H9 (cell line): ENCODE measurements at regions not wholly inside any gene's neighbourhood (a gene's known extent, or its start where the extent isn't known, plus 50 kb on each side); places are given as distances from the start of the nearest gene placed in this dataset.

ENCODE experiments used
- DNase-seq: peaks from one replicate; pipeline ENCODE4 v3.0.0-alpha.2; 2017
- H2AFZ ChIP-seq: one replicate; pipeline ENCODE4 v1.6.1; 2013; ENCODE audit warnings: mild to moderate bottlenecking, low read length, control low read depth, moderate library complexity
- H2AK5ac ChIP-seq: 2 replicates; pipeline ENCODE4 v1.6.1; 2013; ENCODE audit warnings: low read length, control low read depth, mixed read lengths; ENCODE audit not compliant: insufficient read length
- H2BK120ac ChIP-seq: one replicate; pipeline ENCODE4 v1.6.1; 2013; ENCODE audit warnings: low read depth, mild to moderate bottlenecking, low read length, control low read depth, inconsistent platforms; ENCODE audit not compliant: poor library complexity, severe bottlenecking
- H2BK12ac ChIP-seq: 2 replicates; pipeline ENCODE4 v1.6.1; 2013; ENCODE audit warnings: low read length, control low read depth, mixed read lengths, low read depth; ENCODE audit not compliant: insufficient read length
- H2BK15ac ChIP-seq: 2 replicates; pipeline ENCODE4 v1.6.1; 2013; ENCODE audit warnings: low read depth, low read length, control low read depth
- H2BK20ac ChIP-seq: one replicate; pipeline ENCODE4 v1.6.1; 2013; ENCODE audit warnings: low read depth, mild to moderate bottlenecking, low read length, control low read depth, inconsistent platforms; ENCODE audit not compliant: poor library complexity, severe bottlenecking
- H2BK5ac ChIP-seq: 2 replicates; pipeline ENCODE4 v1.6.1; 2013; ENCODE audit warnings: low read length, control low read depth, mixed read lengths; ENCODE audit not compliant: insufficient read length
- H3K14ac ChIP-seq: 2 replicates; pipeline ENCODE4 v1.6.1; 2013; ENCODE audit warnings: low read length, control low read depth; ENCODE audit not compliant: insufficient read depth
- H3K18ac ChIP-seq: 2 replicates; pipeline ENCODE4 v1.6.1; 2013; ENCODE audit warnings: low read depth, mild to moderate bottlenecking, mixed read lengths, low read length, control low read depth; ENCODE audit not compliant: insufficient read length
- H3K23ac ChIP-seq: 2 replicates; pipeline ENCODE4 v1.6.1; 2013; ENCODE audit warnings: low read length, control low read depth, mixed read lengths, low read depth; ENCODE audit not compliant: insufficient read length
- H3K23me2 ChIP-seq: 2 replicates; pipeline ENCODE4 v1.6.1; 2013; ENCODE audit warnings: low read depth, mild to moderate bottlenecking, mixed read lengths, low read length, control low read depth; ENCODE audit not compliant: insufficient read length, poor library complexity, severe bottlenecking
- H3K27ac ChIP-seq: 2 replicates; pipeline ENCODE4 v1.5.1; 2013; ENCODE audit warnings: low read length, control low read depth, mixed read lengths, low read depth; ENCODE audit not compliant: insufficient read length
- H3K27me3 ChIP-seq: 2 replicates; pipeline ENCODE4 v1.6.1; 2013; ENCODE audit warnings: low read length, control low read depth, inconsistent platforms; ENCODE audit not compliant: insufficient read depth
- H3K4ac ChIP-seq: 2 replicates; pipeline ENCODE4 v1.6.1; 2013; ENCODE audit warnings: low read depth, mild to moderate bottlenecking, control low read depth, inconsistent platforms, low read length, moderate library complexity
- H3K4me1 ChIP-seq: 2 replicates; pipeline ENCODE4 v1.6.1; 2013; ENCODE audit warnings: low read length, control low read depth, inconsistent platforms; ENCODE audit not compliant: insufficient read depth
- H3K4me2 ChIP-seq: 2 replicates; pipeline ENCODE4 v1.6.1; 2013; ENCODE audit warnings: low read length, control low read depth, mixed read lengths; ENCODE audit not compliant: insufficient read length, insufficient read depth
- H3K56ac ChIP-seq: 2 replicates; pipeline ENCODE4 v1.6.1; 2013; ENCODE audit warnings: low read depth, mild to moderate bottlenecking, mixed read lengths, low read length, control low read depth; ENCODE audit not compliant: insufficient read length
- H3K79me1 ChIP-seq: 2 replicates; pipeline ENCODE4 v1.6.1; 2013; ENCODE audit warnings: low read depth, mild to moderate bottlenecking, moderate library complexity, low read length, control low read depth, inconsistent platforms; ENCODE audit not compliant: insufficient read depth, poor library complexity, severe bottlenecking
- H3K79me2 ChIP-seq: 2 replicates; pipeline ENCODE4 v1.6.1; 2013; ENCODE audit warnings: low read length, control low read depth, inconsistent platforms; ENCODE audit not compliant: insufficient read depth
- H3K9ac ChIP-seq: 2 replicates; pipeline ENCODE4 v1.6.1; 2013; ENCODE audit warnings: low read length, control low read depth, mixed read lengths; ENCODE audit not compliant: insufficient read length; ENCODE audit errors: extremely low read depth
- H3K9me3 ChIP-seq: one replicate; pipeline ENCODE4 v1.6.1; 2013; ENCODE audit warnings: low read depth, low read length, inconsistent platforms; ENCODE audit not compliant: control insufficient read depth
- H3T11ph ChIP-seq: one replicate; pipeline ENCODE4 v1.6.1; 2013; ENCODE audit warnings: mild to moderate bottlenecking, low read length, control low read depth, inconsistent platforms
- H4K20me1 ChIP-seq: one replicate; pipeline ENCODE4 v1.6.1; 2013; ENCODE audit not compliant: control insufficient read depth, insufficient read length, insufficient read depth
- H4K5ac ChIP-seq: 2 replicates; pipeline ENCODE4 v1.6.1; 2013; ENCODE audit warnings: low read depth, mild to moderate bottlenecking, mixed read lengths, low read length, control low read depth; ENCODE audit not compliant: insufficient read length
- H4K8ac ChIP-seq: replicated peaks from 2 replicates; pipeline ENCODE4 v1.6.1; 2013; ENCODE audit warnings: low read length, control low read depth, mixed read lengths, low read depth; ENCODE audit not compliant: insufficient read length
- H4K91ac ChIP-seq: 2 replicates; pipeline ENCODE4 v1.6.1; 2013; ENCODE audit warnings: low read depth, mild to moderate bottlenecking, moderate library complexity, mixed read lengths, low read length, control low read depth; ENCODE audit not compliant: insufficient read length
- H3K27ac Mint-ChIP-seq, 3 experiments: 2 replicates in 2 of 3; 3 replicates in 1 of 3; pipeline ENCODE4 v1.8.0; 2020 to 2021; ENCODE audit warnings: mixed read lengths in 3 of 3, mild to moderate bottlenecking in 1 of 3, moderate library complexity in 1 of 3
- H3K27me3 Mint-ChIP-seq: 2 replicates; pipeline ENCODE4 v1.8.0; 2021; ENCODE audit warnings: low read depth, mild to moderate bottlenecking, moderate library complexity, mixed read lengths
- H3K36me3 Mint-ChIP-seq, 3 experiments: 2 replicates in 2 of 3; 3 replicates in 1 of 3; pipeline ENCODE4 v1.8.0; 2020 to 2021; ENCODE audit warnings: low read depth in 3 of 3, mixed read lengths in 3 of 3; ENCODE audit not compliant: insufficient read depth in 1 of 3
- H3K4me1 Mint-ChIP-seq, 2 experiments: 2 replicates each; pipeline ENCODE4 v1.8.0; 2020; ENCODE audit warnings: mixed read lengths in 2 of 2
- H3K4me3 Mint-ChIP-seq, 2 experiments: 2 replicates in 1 of 2; 3 replicates in 1 of 2; pipeline ENCODE4 v1.8.0; 2020 to 2021; ENCODE audit warnings: mild to moderate bottlenecking in 2 of 2, mixed read lengths in 2 of 2, moderate library complexity in 1 of 2
- H3K9me3 Mint-ChIP-seq, 2 experiments: 2 replicates in 1 of 2; 3 replicates in 1 of 2; pipeline ENCODE4 v1.8.0; 2020; ENCODE audit warnings: mild to moderate bottlenecking in 2 of 2, mixed read lengths in 2 of 2, moderate library complexity in 1 of 2
- WGBS: extraction: QIAGEN DNeasy Blood & Tissue Kit; methylation state at CpG from one replicate; pipeline ENCODE4 v1.1.7; 2013; ENCODE audit warnings: missing lambda C conversion rate, low lambda C conversion rate, mixed read lengths; ENCODE audit not compliant: insufficient read length; ENCODE audit errors: extremely low coverage; 5-methylcytosine and 5-hydroxymethylcytosine counted together
- TF ChIP-seq, protein P1 (sequence below): fragments of 200-600 bp; sonication (generic); conservative IDR thresholded peaks from 3 replicates; pipeline ENCODE4 v1.8.0; 2021; ENCODE audit warnings: antibody characterized with exemption, mild to moderate bottlenecking

DNA sequence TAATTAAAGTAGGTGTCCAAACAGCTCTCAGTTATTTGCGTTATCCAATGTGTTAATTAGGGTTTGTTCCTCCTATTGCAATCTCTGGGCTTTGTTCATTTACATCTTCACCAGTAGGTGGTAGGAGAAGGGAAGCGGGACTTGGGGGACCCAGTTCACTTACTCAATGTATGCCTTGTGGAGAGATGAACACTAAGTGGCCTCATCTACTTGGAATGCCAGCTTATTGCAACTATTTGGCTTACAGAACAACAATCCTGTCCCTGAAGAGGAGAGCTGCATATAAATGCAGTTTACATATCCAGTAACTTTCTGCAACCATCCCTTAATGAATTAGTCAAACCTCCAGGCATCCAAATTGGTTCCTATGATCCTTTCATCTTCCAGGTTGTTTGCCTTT is 417.1 kb upstream of the CCDC196 start:
- Histone ChIP-seq H3K4ac (no peak overlapping the region), H3K56ac (no peak overlapping the region), H2BK120ac (no peak overlapping the region), H4K5ac (no peak overlapping the region), H3K79me1 (no peaks in the 10 kb centered on the region), H3K27me3 (no peaks in the 10 kb centered on the region), H2BK20ac (no peak overlapping the region), H3K23me2 (no peaks in the 10 kb centered on the region), H3K14ac (no peak overlapping the region), H3K9ac (no peak overlapping the region), H3K9me3 (no peaks in the 10 kb centered on the region), H4K20me1 (no peaks in the 10 kb centered on the region), H3K23ac (no peak overlapping the region), H3K4me2 (no peak overlapping the region), H2AFZ (no peak overlapping the region), H3T11ph (no peak overlapping the region), H3K4me1 (no peaks in the 10 kb centered on the region), H2AK5ac (no peak overlapping the region), H4K8ac (no peak overlapping the region), H3K27ac (no peak overlapping the region), H4K91ac (no peak overlapping the region), H2BK12ac (no peak overlapping the region), H3K79me2 (no peaks in the 10 kb centered on the region), H2BK5ac (no peak overlapping the region), H3K18ac (no peak overlapping the region), H2BK15ac (no peak overlapping the region)
- no CpG with 5 or more reads among the region's 2 CpGs for WGBS
- Mint-ChIP-seq H3K36me3 (no peaks in the 10 kb centered on the region; a peak in 1 of 7 replicates), H3K4me3 (no peak overlapping the region), H3K9me3 (no peaks in the 10 kb centered on the region; a peak in 1 of 5 replicates), H3K27ac (no peak overlapping the region), H3K27me3 (peaks cover 6% of the 10 kb centered on the region; the same call in 1 of the 2 replicates), H3K4me1 (peaks cover 26 to 32% of the 10 kb centered on the region in 2 experiments)
- no peak for DNase-seq
- TF ChIP-seq, protein P1, sequence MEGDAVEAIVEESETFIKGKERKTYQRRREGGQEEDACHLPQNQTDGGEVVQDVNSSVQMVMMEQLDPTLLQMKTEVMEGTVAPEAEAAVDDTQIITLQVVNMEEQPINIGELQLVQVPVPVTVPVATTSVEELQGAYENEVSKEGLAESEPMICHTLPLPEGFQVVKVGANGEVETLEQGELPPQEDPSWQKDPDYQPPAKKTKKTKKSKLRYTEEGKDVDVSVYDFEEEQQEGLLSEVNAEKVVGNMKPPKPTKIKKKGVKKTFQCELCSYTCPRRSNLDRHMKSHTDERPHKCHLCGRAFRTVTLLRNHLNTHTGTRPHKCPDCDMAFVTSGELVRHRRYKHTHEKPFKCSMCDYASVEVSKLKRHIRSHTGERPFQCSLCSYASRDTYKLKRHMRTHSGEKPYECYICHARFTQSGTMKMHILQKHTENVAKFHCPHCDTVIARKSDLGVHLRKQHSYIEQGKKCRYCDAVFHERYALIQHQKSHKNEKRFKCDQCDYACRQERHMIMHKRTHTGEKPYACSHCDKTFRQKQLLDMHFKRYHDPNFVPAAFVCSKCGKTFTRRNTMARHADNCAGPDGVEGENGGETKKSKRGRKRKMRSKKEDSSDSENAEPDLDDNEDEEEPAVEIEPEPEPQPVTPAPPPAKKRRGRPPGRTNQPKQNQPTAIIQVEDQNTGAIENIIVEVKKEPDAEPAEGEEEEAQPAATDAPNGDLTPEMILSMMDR: no peak
